ENCODE measurements at regions not wholly inside any gene's neighbourhood (a gene's known extent, or its start where the extent isn't known, plus 50 kb on each side); places are given as distances from the start of the nearest gene placed in this dataset.

GRCh38 chr6:50369996-50370395, 320.3 kb upstream of the DEFB112 start:
- TF ChIP-seq CTCF (conservative IDR thresholded peaks at IDR 0.05; ENCODE audit: low read length), result no peak
- TF ChIP-seq EZH2phosphoT487 (IDR thresholded peaks at IDR 0.05; ENCODE audit: borderline replicate concordance), result no peak

All from Loucy (cell line).